Neuronal stem cell (in vitro differentiated cells): ENCODE measurements at regions not wholly inside any gene's neighbourhood (a gene's known extent, or its start where the extent isn't known, plus 50 kb on each side); places are given as distances from the start of the nearest gene placed in this dataset.

Experiments
- DNase-seq: peaks from one replicate; pipeline ENCODE4 v3.0.0-alpha.2; 2013; ENCODE audit warnings: low spot score
- H2AFZ ChIP-seq: one replicate; pipeline ENCODE4 v1.6.1; 2013; ENCODE audit warnings: mild to moderate bottlenecking, low read length, inconsistent platforms
- H2AK5ac ChIP-seq: 2 replicates; pipeline ENCODE4 v1.6.1; 2013; ENCODE audit warnings: low read depth, mild to moderate bottlenecking, inconsistent platforms, low read length, moderate library complexity, mixed read lengths
- H2BK120ac ChIP-seq: 2 replicates; pipeline ENCODE4 v1.6.1; 2013; ENCODE audit warnings: low read depth, mild to moderate bottlenecking, inconsistent platforms, low read length, moderate library complexity, mixed read lengths
- H2BK12ac ChIP-seq: one replicate; pipeline ENCODE4 v1.6.1; 2013; ENCODE audit warnings: low read length, inconsistent platforms
- H2BK15ac ChIP-seq: 2 replicates; pipeline ENCODE4 v1.6.1; 2013; ENCODE audit warnings: mild to moderate bottlenecking, low read length, inconsistent platforms, mixed read lengths
- H2BK5ac ChIP-seq: one replicate; pipeline ENCODE4 v1.6.1; 2013; ENCODE audit warnings: inconsistent platforms, mild to moderate bottlenecking, low read length, moderate library complexity
- H3K14ac ChIP-seq: one replicate; pipeline ENCODE4 v1.6.1; 2013; ENCODE audit warnings: low read length, inconsistent platforms
- H3K18ac ChIP-seq: 2 replicates; pipeline ENCODE4 v1.6.1; 2013; ENCODE audit warnings: low read length, inconsistent platforms
- H3K23ac ChIP-seq: 2 replicates; pipeline ENCODE4 v1.6.1; 2013; ENCODE audit warnings: low read depth, mild to moderate bottlenecking, mixed read lengths, low read length, inconsistent platforms; ENCODE audit not compliant: poor library complexity
- H3K27ac ChIP-seq: replicated peaks from 3 replicates; pipeline ENCODE4 v1.5.1; 2013; ENCODE audit warnings: low read length, inconsistent platforms
- H3K27me3 ChIP-seq, 3 experiments: 2 replicates each; pipeline ENCODE4 v1.6.1; 2013; ENCODE audit warnings: low read length in 3 of 3, mild to moderate bottlenecking in 2 of 3, inconsistent platforms in 1 of 3, low read depth in 1 of 3, mixed read lengths in 1 of 3, moderate library complexity in 1 of 3; ENCODE audit not compliant: control insufficient read depth in 3 of 3, insufficient read depth in 3 of 3
- H3K36me3 ChIP-seq, 2 donors: replicated peaks in 1 of 2; 2 replicates each; pipeline ENCODE4 v1.6.1; 2013; ENCODE audit warnings: low read length in 2 of 2; ENCODE audit not compliant: control insufficient read depth in 2 of 2, insufficient read depth in 2 of 2
- H3K4ac ChIP-seq: 2 replicates; pipeline ENCODE4 v1.6.1; 2013; ENCODE audit warnings: inconsistent platforms, mild to moderate bottlenecking, low read length, moderate library complexity
- H3K4me1 ChIP-seq, 2 donors: 1 replicate in 1 of 2; 2 replicates in 1 of 2; pipeline ENCODE4 v1.6.1; 2013; ENCODE audit warnings: low read length in 2 of 2, low read depth in 1 of 2; ENCODE audit not compliant: control insufficient read depth in 2 of 2, insufficient read depth in 1 of 2
- H3K4me2 ChIP-seq: one replicate; pipeline ENCODE4 v1.6.1; 2013; ENCODE audit warnings: mild to moderate bottlenecking, low read length, inconsistent platforms; ENCODE audit not compliant: insufficient read depth, poor library complexity, severe bottlenecking
- H3K4me3 ChIP-seq, 2 donors: 2 replicates each; pipeline ENCODE4 v1.5.1; 2013; ENCODE audit warnings: low read length in 2 of 2, mild to moderate bottlenecking in 2 of 2, inconsistent platforms in 1 of 2, moderate library complexity in 1 of 2
- H3K79me1 ChIP-seq: one replicate; pipeline ENCODE4 v1.6.1; 2013; ENCODE audit warnings: low read depth, mild to moderate bottlenecking, inconsistent platforms, low read length, moderate library complexity
- H3K9ac ChIP-seq: one replicate; pipeline ENCODE4 v1.6.1; 2013; ENCODE audit warnings: mild to moderate bottlenecking, low read depth, low read length, inconsistent platforms; ENCODE audit not compliant: poor library complexity
- H3K9me3 ChIP-seq, 2 donors: replicated peaks in 1 of 2; 2 replicates each; pipeline versions ENCODE3 to v1.6.1; 2013; ENCODE audit warnings: low read length in 2 of 2, mild to moderate bottlenecking in 2 of 2, inconsistent platforms in 1 of 2, low read depth in 1 of 2, mixed read lengths in 1 of 2, moderate library complexity in 1 of 2; ENCODE audit not compliant: control insufficient read depth in 2 of 2, insufficient read depth in 1 of 2
- H4K8ac ChIP-seq: one replicate; pipeline ENCODE4 v1.6.1; 2013; ENCODE audit warnings: low read depth, mild to moderate bottlenecking, inconsistent platforms, low read length, moderate library complexity
- H4K91ac ChIP-seq: one replicate; pipeline ENCODE4 v1.6.1; 2013; ENCODE audit warnings: low read length, low read depth, mild to moderate bottlenecking, inconsistent platforms; ENCODE audit not compliant: poor library complexity
- WGBS, 2 donors: extraction: QIAGEN DNeasy Blood & Tissue Kit; methylation state at CpG; one replicate each; pipeline ENCODE4 v1.1.7; 2013; ENCODE audit warnings: missing lambda C conversion rate in 2 of 2, mixed read lengths in 1 of 2; ENCODE audit not compliant: insufficient read length in 2 of 2, insufficient replicate concordance in 1 of 2; ENCODE audit errors: extremely low coverage in 2 of 2; 5-methylcytosine and 5-hydroxymethylcytosine counted together

DNA sequence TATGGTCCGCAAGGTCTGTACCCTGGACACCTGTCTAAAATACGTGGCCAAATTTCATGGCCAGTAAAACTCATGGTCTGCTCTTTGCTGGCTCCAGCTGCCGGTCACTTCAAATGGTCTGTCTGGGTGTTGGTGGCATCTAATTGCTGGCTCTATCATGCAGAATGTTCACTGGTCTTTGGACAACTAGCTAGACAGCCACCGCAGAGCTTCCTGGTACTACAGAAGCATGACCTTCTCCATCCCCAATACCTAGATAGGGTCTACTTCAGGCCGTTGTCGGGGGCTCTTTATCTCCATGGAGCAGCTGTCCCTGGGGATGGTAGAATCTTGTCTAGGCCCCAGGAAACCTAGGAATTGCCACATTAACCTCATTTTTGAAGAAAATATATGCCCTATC, 88.4 kb upstream of the RMDN2 start:
- WGBS, 2 donors = no CpG with 5 or more reads among the region's 6 CpGs
- no peak overlapping the region for H4K8ac ChIP-seq
- no peak overlapping the region for H4K91ac ChIP-seq
- no peak overlapping the region for H3K14ac ChIP-seq
- H3K36me3 ChIP-seq = no peaks in the 10 kb centered on the region
- H3K4ac ChIP-seq = no peak overlapping the region
- no peak overlapping the region for H3K4me2 ChIP-seq
- H3K9ac ChIP-seq = no peak overlapping the region
- DNase-seq = no peak
- no peak overlapping the region for H3K27ac ChIP-seq
- no peak overlapping the region for H3K18ac ChIP-seq
- no peaks in the 10 kb centered on the region for H3K9me3 ChIP-seq
- H3K79me1 ChIP-seq = no peaks in the 10 kb centered on the region
- no peak overlapping the region for H2AK5ac ChIP-seq
- no peak overlapping the region for H2BK12ac ChIP-seq
- H2BK5ac ChIP-seq = no peak overlapping the region
- H3K4me1 ChIP-seq = no peaks in the 10 kb centered on the region
- no peak overlapping the region for H2BK120ac ChIP-seq
- no peak overlapping the region for H3K23ac ChIP-seq
- no peak overlapping the region for H3K4me3 ChIP-seq
- H2AFZ ChIP-seq = no peak overlapping the region
- H3K27me3 ChIP-seq = no peaks in the 10 kb centered on the region
- no peak overlapping the region for H2BK15ac ChIP-seq

DNA sequence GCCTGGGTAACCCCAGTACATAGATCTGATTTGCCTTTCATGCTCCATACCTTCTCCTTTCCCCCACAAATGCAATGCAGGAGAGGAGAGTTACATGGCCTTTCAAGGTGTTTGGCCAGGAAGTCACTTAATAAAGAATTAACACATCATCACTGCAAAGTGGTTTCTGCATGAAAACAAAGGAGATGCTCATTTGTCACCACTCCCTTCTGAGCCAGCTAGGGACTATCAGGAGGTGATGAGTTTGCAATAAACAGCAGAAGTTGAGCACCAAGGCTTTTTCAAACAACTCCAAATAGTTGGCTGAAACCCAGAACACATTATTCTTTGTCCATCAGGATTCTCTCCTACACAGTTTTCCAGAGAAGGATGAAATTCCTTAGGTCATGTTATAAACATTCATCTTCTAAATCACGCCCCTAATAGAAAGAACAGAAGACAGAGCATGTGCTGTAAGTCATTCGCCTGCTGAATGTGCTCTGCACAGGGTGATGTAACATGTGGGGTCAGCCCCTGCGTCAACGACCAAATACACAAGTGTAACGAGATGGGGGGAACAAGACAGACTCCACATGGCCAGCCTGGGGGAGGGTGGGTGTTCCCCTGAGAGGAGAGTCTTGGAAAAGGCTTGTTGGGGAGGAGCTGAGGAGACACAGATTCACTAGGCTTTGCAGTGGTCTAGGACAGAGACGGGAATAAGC, 87.3 kb upstream of the RMDN2 start:
- H3K9ac ChIP-seq = no peak overlapping the region
- no peak overlapping the region for H3K14ac ChIP-seq
- H2BK15ac ChIP-seq = no peak overlapping the region
- H3K36me3 ChIP-seq = no peaks in the 10 kb centered on the region
- H3K9me3 ChIP-seq = no peaks in the 10 kb centered on the region
- H2AK5ac ChIP-seq = no peak overlapping the region
- no peaks in the 10 kb centered on the region for H3K79me1 ChIP-seq
- no peak overlapping the region for H4K8ac ChIP-seq
- H3K23ac ChIP-seq = no peak overlapping the region
- H3K18ac ChIP-seq = no peak overlapping the region
- H3K4ac ChIP-seq = no peak overlapping the region
- no peak overlapping the region for H2BK5ac ChIP-seq
- no peak overlapping the region for H2BK120ac ChIP-seq
- no peak overlapping the region for H2AFZ ChIP-seq
- H4K91ac ChIP-seq = no peak overlapping the region
- H3K27me3 ChIP-seq = no peaks in the 10 kb centered on the region
- H3K4me3 ChIP-seq = no peak overlapping the region
- no peak for DNase-seq
- WGBS, 2 donors = no CpG with 5 or more reads among the region's 6 CpGs
- H2BK12ac ChIP-seq = no peak overlapping the region
- H3K4me1 ChIP-seq = no peaks in the 10 kb centered on the region
- H3K4me2 ChIP-seq = no peak overlapping the region
- H3K27ac ChIP-seq = no peak overlapping the region

DNA sequence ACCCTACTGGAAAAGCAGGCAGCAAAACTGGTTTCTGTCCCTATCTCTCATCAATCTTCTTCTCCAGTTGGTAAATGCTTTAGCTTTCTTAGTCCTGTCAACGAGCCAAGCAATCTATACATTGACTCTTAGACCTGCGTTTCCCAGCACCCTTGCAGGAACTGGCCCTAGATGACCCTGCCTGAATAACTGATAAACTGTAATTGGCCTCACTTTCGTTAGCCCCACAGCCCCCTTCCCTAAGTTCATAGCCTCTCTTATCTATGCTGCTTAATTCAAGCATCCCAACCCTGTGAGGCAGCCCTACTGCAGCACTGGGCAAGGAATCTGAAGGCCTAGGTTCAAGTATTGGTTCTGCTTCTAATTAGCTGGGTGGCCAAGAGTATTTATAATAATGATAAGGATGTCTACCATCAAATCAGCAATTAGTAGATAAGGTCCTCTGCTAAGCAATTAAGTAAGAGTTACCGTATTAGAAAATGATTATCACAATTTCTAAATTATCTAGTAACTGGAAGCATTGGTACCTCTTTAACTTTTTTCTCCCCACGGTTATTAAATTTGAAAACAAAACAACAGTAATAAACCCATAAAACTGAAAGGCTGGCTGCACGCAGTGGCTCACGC, 86.4 kb upstream of the RMDN2 start:
- Histone ChIP-seq H2AK5ac (no peak overlapping the region), H2BK120ac (no peak overlapping the region), H3K36me3 (no peaks in the 10 kb centered on the region), H4K8ac (no peak overlapping the region), H3K79me1 (no peaks in the 10 kb centered on the region), H3K9me3 (no peaks in the 10 kb centered on the region), H2AFZ (no peak overlapping the region), H3K18ac (no peak overlapping the region), H3K27me3 (no peaks in the 10 kb centered on the region), H3K27ac (no peak overlapping the region), H4K91ac (no peak overlapping the region), H3K4me1 (no peaks in the 10 kb centered on the region), H3K23ac (no peak overlapping the region), H3K9ac (no peak overlapping the region), H3K4ac (no peak overlapping the region), H3K4me3 (no peak overlapping the region), H2BK15ac (no peak overlapping the region), H2BK5ac (no peak overlapping the region), H3K14ac (no peak overlapping the region), H2BK12ac (no peak overlapping the region), H3K4me2 (no peak overlapping the region)
- no peak for DNase-seq
- WGBS, 2 donors = no CpG with 5 or more reads among the region's 7 CpGs

DNA sequence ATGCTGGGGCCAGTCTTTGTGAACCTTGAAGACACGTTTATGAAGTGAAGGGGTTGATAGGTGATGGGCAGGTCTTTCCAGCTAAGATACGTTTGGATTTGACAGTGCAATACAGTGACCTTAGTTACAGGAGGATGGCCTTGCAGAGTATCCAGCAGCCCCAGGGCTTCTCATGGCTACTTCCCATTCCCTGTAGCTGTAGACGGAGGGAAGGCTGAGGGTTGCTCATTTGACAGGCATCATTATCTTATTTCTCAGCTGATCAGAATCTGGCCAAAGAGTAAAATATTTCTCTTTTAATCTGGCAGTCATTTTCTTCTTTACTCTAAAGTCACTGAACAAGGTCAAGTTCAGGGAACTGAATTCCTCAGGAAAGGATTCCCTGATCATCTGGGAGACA, 85.1 kb upstream of the RMDN2 start:
- Histone ChIP-seq H2AFZ (no peak overlapping the region), H3K4ac (no peak overlapping the region), H3K9me3 (no peaks in the 10 kb centered on the region), H3K14ac (no peak overlapping the region), H3K18ac (no peak overlapping the region), H3K27me3 (no peaks in the 10 kb centered on the region), H2BK12ac (no peak overlapping the region), H4K91ac (no peak overlapping the region), H2BK5ac (no peak overlapping the region), H4K8ac (no peak overlapping the region), H3K4me1 (no peaks in the 10 kb centered on the region), H3K4me2 (no peak overlapping the region), H3K79me1 (no peaks in the 10 kb centered on the region), H2BK120ac (no peak overlapping the region), H3K27ac (no peak overlapping the region), H2AK5ac (no peak overlapping the region), H3K4me3 (no peak overlapping the region), H3K23ac (no peak overlapping the region), H2BK15ac (no peak overlapping the region), H3K9ac (no peak overlapping the region), H3K36me3 (no peaks in the 10 kb centered on the region)
- no peak for DNase-seq
- WGBS, 2 donors = no CpG with 5 or more reads among the region's 3 CpGs
